Non-pigmented ciliary epithelial cell (primary cell): ENCODE measurements at regions not wholly inside any gene's neighbourhood (a gene's known extent, or its start where the extent isn't known, plus 50 kb on each side); places are given as distances from the start of the nearest gene placed in this dataset.

Experiments
- DNase-seq: peaks from one replicate; pipeline ENCODE4 v3.0.0-alpha.2; 2010; ENCODE audit warnings: low read depth

- no peak for DNase-seq
These were observed 344.9 kb downstream of the EFNA5 start for GRCh38 chr5:107325866-107326265.

- DNase-seq: no peak
These were observed 345.9 kb downstream of the EFNA5 start for GRCh38 chr5:107324809-107325208.

- no peak for DNase-seq
These were observed 346.7 kb downstream of the EFNA5 start for GRCh38 chr5:107324071-107324470.

GRCh38 chr5:107323536-107323935, 347.2 kb downstream of the EFNA5 start:
- DNase-seq: no peak

- DNase-seq: no peak
These were observed 347.8 kb downstream of the EFNA5 start for GRCh38 chr5:107322936-107323335.

- DNase-seq: no peak
These were observed 348.8 kb downstream of the EFNA5 start for GRCh38 chr5:107321906-107322305.

- DNase-seq: no peak
These were observed 349.9 kb downstream of the EFNA5 start for GRCh38 chr5:107320846-107321245.

- no peak for DNase-seq
These were observed 350.4 kb downstream of the EFNA5 start for GRCh38 chr5:107320376-107320775.

- DNase-seq: no peak
These were observed 350.8 kb downstream of the EFNA5 start for GRCh38 chr5:107319901-107320300.

- no peak for DNase-seq
These were observed 356.4 kb downstream of the EFNA5 start for GRCh38 chr5:107314330-107314729.

GRCh38 chr5:107313921-107314320, 356.8 kb downstream of the EFNA5 start:
- no peak for DNase-seq

- DNase-seq: no peak
These were observed 357.6 kb downstream of the EFNA5 start for GRCh38 chr5:107313098-107313497.

GRCh38 chr5:107310181-107310580, 360.6 kb downstream of the EFNA5 start:
- no peak for DNase-seq

GRCh38 chr5:107306594-107306993, 364.1 kb downstream of the EFNA5 start:
- DNase-seq: no peak

GRCh38 chr5:107306002-107306401, 364.7 kb downstream of the EFNA5 start:
- no peak for DNase-seq

GRCh38 chr5:107304684-107305083, 366.1 kb downstream of the EFNA5 start:
- DNase-seq: no peak

GRCh38 chr5:107303171-107303968, 367.4 kb downstream of the EFNA5 start:
- DNase-seq: no peak

GRCh38 chr5:107302441-107302840, 368.3 kb downstream of the EFNA5 start:
- no peak for DNase-seq

GRCh38 chr5:107301999-107302398, 368.7 kb downstream of the EFNA5 start:
- DNase-seq: no peak

- DNase-seq: no peak
These were observed 369.9 kb downstream of the EFNA5 start for GRCh38 chr5:107300721-107301327.

GRCh38 chr5:107296572-107296971, 374.2 kb downstream of the EFNA5 start:
- no peak for DNase-seq

GRCh38 chr5:107295914-107296313, 374.8 kb downstream of the EFNA5 start:
- no peak for DNase-seq

- no peak for DNase-seq
These were observed 376.1 kb downstream of the EFNA5 start for GRCh38 chr5:107294669-107295068.

- DNase-seq: no peak
These were observed 376.6 kb downstream of the EFNA5 start for GRCh38 chr5:107294211-107294550.
